Upper lobe of right lung (tissue), 1 donor: ENCODE measurements at regions not wholly inside any gene's neighbourhood (a gene's known extent, or its start where the extent isn't known, plus 50 kb on each side); places are given as distances from the start of the nearest gene placed in this dataset.
A peak's percentile ranks its signal among the peaks of the same experiment; 100 is the strongest.

Source experiments
- ATAC-seq: fragments of 200-7000 bp; cut with Tn5 transposase; one replicate; pipeline ENCODE4 v1.9.1; 2020; ENCODE audit warnings: mild to moderate bottlenecking, moderate library complexity
- DNase-seq: peaks from one replicate; pipeline ENCODE4 v3.0.0-alpha.2; 2020
- H3K27ac ChIP-seq: fragments of 200-600 bp; one replicate; pipeline ENCODE4 v1.8.0; 2022
- H3K27me3 ChIP-seq: fragments of 200-600 bp; one replicate; pipeline ENCODE4 v1.8.0; 2022; ENCODE audit warnings: mild to moderate bottlenecking
- H3K36me3 ChIP-seq: fragments of 200-600 bp; one replicate; pipeline ENCODE4 v1.8.0; 2022
- H3K4me1 ChIP-seq: fragments of 200-600 bp; one replicate; pipeline ENCODE4 v1.8.0; 2022
- H3K4me3 ChIP-seq: fragments of 200-600 bp; one replicate; pipeline ENCODE4 v1.8.0; 2022; ENCODE audit warnings: mild to moderate bottlenecking
- H3K9me3 ChIP-seq: fragments of 200-600 bp; one replicate; pipeline ENCODE4 v1.8.0; 2022
- CTCF ChIP-seq: fragments of 200-600 bp; IDR thresholded peaks from one replicate; pipeline ENCODE4 v1.8.0; 2022; ENCODE audit warnings: antibody characterized with exemption
- intact Hi-C: fragments of 100-400 bp; cut with DNase I; formaldehyde crosslinking; loops from one replicate; pipeline ENCODE4 v1.11.0; 2022
- donor health status: DM: no; HTN: yes; CAD: no; lungs with severe emphysema.

GRCh38 chr20:60306551-60306950 is 348.3 kb downstream of the CDH26 start:
- H3K27ac ChIP-seq: no peak overlapping the region
- no peaks in the 10 kb centered on the region for H3K9me3 ChIP-seq
- DNase-seq (no peak), ATAC-seq (no peak)
- TF ChIP-seq CTCF: no peak
- no peaks in the 10 kb centered on the region for H3K4me1 ChIP-seq
- no peaks in the 10 kb centered on the region for H3K27me3 ChIP-seq
- no peaks in the 10 kb centered on the region for H3K36me3 ChIP-seq
- no peak overlapping the region for H3K4me3 ChIP-seq
- intact Hi-C loops: no loop called here

GRCh38 chr20:60310560-60311349 is 352.5 kb downstream of the CDH26 start:
- TF ChIP-seq CTCF: no peak
- H3K4me3 ChIP-seq: no peak overlapping the region
- no peaks in the 10 kb centered on the region for H3K9me3 ChIP-seq
- ATAC-seq: no peak
- no peak overlapping the region for H3K27ac ChIP-seq
- no peaks in the 10 kb centered on the region for H3K36me3 ChIP-seq
- DNase-seq: no peak
- intact Hi-C loops: no loop called here
- no peaks in the 10 kb centered on the region for H3K27me3 ChIP-seq
- H3K4me1 ChIP-seq: no peaks in the 10 kb centered on the region

GRCh38 chr20:60313191-60313590 is 355.0 kb downstream of the CDH26 start:
- Histone ChIP-seq H3K9me3 (no peaks in the 10 kb centered on the region), H3K4me1 (no peaks in the 10 kb centered on the region), H3K36me3 (no peaks in the 10 kb centered on the region), H3K27ac (no peak overlapping the region), H3K27me3 (no peaks in the 10 kb centered on the region), H3K4me3 (no peak overlapping the region)
- no peak for TF ChIP-seq CTCF
- no peak for DNase-seq
- no peak for ATAC-seq
- intact Hi-C loops: no loop called here

- no peak for TF ChIP-seq CTCF
- no peaks in the 10 kb centered on the region for H3K9me3 ChIP-seq
- H3K27ac ChIP-seq: no peak overlapping the region
- no peaks in the 10 kb centered on the region for H3K36me3 ChIP-seq
- no peak overlapping the region for H3K4me3 ChIP-seq
- DNase-seq: no peak
- no peaks in the 10 kb centered on the region for H3K4me1 ChIP-seq
- ATAC-seq: peak; percentile 74
- intact Hi-C loops: no loop called here
- no peaks in the 10 kb centered on the region for H3K27me3 ChIP-seq
Observed at GRCh38 chr20:60313614-60314013, 355.4 kb downstream of the CDH26 start.

- Histone ChIP-seq H3K27me3 (no peaks in the 10 kb centered on the region), H3K4me1 (no peaks in the 10 kb centered on the region), H3K27ac (no peak overlapping the region), H3K4me3 (no peak overlapping the region), H3K9me3 (no peaks in the 10 kb centered on the region), H3K36me3 (no peaks in the 10 kb centered on the region)
- intact Hi-C loops: no loop called here
- no peak for DNase-seq
- no peak for TF ChIP-seq CTCF
- ATAC-seq: no peak
Observed at GRCh38 chr20:60314727-60315126, 356.5 kb downstream of the CDH26 start.
